Ovary (tissue), 3 donors: ENCODE measurements at regions not wholly inside any gene's neighbourhood (a gene's known extent, or its start where the extent isn't known, plus 50 kb on each side); places are given as distances from the start of the nearest gene placed in this dataset.

Experiments
- CTCF ChIP-seq, 3 donors: fragments of 450-650 bp in 2 of 3; fragments of 200-600 bp in 1 of 3; IDR thresholded peaks; one replicate each; pipeline versions ENCODE4 v1.5.1 to v1.8.0; 2016 to 2022; ENCODE audit warnings: antibody characterized with exemption in 3 of 3, mild to moderate bottlenecking in 1 of 3
- EP300 ChIP-seq: sonication (generic); formaldehyde crosslinking; IDR thresholded peaks from one replicate; pipeline ENCODE4 v1.6.1; 2017; ENCODE audit warnings: antibody characterized with exemption
- POLR2A ChIP-seq: fragments of 450-650 bp; IDR thresholded peaks from one replicate; pipeline ENCODE4 v1.6.1; 2017; ENCODE audit warnings: antibody characterized with exemption, mild to moderate bottlenecking, moderate library complexity
- donor health status: DM: no; HTN: no; CAD: no.

GRCh38 chr9:11457825-11458790 lies 845.3 kb upstream of the PTPRD start:
- TF ChIP-seq CTCF (IDR thresholded peaks at IDR 0.05) (no peak), POLR2A (no peak), EP300 (no peak)
